22Rv1 (cell line): ENCODE measurements at regions not wholly inside any gene's neighbourhood (a gene's known extent, or its start where the extent isn't known, plus 50 kb on each side); places are given as distances from the start of the nearest gene placed in this dataset.

Experiments
- H3K27ac ChIP-seq: fragments of 450-650 bp; 2 replicates; pipeline ENCODE4 v1.5.1; 2017
- ZFX ChIP-seq: fragments of 450-650 bp; IDR thresholded peaks from 2 replicates; pipeline ENCODE4 v1.6.1; 2017; ENCODE audit warnings: antibody characterized with exemption, borderline replicate concordance
- TF ChIP-seq, protein P1 (sequence below): fragments of 450-650 bp; IDR thresholded peaks from 2 replicates; pipeline ENCODE4 v1.5.1; 2017; ENCODE audit warnings: mild to moderate bottlenecking

DNA sequence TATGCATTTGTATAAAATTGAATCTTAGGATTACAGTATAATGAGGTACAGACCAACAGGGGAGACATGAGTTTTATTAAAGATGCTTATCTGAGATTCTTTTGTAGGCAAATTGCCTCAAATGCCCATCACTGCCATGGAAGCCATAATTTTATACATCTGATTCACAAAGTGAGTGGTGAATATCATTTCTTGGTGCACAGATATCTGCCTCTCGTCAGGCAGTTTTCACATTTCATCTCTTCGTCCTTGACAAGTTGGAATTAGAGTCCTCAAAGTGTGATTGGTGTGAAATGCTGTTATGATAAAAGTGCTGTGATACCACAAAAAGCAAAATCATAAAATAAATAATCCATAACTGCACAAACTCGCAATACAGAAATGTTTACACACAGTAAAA, 1602.8 kb upstream of the DDX18 start:
- TF ChIP-seq, protein P1, sequence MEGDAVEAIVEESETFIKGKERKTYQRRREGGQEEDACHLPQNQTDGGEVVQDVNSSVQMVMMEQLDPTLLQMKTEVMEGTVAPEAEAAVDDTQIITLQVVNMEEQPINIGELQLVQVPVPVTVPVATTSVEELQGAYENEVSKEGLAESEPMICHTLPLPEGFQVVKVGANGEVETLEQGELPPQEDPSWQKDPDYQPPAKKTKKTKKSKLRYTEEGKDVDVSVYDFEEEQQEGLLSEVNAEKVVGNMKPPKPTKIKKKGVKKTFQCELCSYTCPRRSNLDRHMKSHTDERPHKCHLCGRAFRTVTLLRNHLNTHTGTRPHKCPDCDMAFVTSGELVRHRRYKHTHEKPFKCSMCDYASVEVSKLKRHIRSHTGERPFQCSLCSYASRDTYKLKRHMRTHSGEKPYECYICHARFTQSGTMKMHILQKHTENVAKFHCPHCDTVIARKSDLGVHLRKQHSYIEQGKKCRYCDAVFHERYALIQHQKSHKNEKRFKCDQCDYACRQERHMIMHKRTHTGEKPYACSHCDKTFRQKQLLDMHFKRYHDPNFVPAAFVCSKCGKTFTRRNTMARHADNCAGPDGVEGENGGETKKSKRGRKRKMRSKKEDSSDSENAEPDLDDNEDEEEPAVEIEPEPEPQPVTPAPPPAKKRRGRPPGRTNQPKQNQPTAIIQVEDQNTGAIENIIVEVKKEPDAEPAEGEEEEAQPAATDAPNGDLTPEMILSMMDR = no peak
- no peak for TF ChIP-seq ZFX
- no peak overlapping the region for H3K27ac ChIP-seq

DNA sequence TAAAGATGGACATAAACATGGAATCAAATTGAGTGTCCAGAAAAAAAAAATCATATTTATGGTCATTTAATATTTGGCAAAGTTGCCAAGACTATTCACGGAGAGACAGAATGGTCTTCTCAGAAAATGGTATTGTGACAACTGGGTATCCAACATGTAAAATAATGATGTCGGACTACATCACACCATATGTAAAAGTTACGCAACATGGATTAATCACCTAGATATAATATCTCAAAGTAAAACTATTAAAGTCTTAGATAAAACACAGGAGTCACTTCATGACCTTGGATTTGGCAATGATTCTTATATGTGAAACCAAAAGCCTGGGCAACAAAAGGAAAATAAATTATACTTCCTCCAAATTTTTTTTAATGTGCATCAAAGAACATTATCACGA, 1591.7 kb upstream of the DDX18 start:
- no peak for TF ChIP-seq ZFX
- H3K27ac ChIP-seq = no peak overlapping the region

DNA sequence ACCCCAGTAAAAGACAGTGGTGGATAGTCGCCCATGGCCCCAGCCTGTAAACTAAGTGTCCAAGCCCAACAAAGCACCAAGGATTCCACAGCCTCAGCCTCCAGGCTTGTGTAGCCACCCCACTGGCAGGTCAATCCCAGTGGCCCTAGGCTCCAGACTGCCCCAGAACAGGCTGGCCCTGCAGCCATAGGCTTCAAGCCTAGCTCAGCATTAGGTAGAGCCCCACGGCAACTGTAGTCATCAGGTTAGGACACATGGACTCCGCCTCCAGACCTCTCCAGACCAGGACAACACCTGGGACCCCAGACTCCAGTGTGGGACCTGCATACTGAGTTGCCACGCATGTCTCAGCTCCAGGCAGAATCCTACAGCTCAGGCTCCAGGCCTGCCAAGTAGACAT, 1590.6 kb upstream of the DDX18 start:
- no peak for TF ChIP-seq ZFX
- TF ChIP-seq, protein P1 = no peak
- no peak overlapping the region for H3K27ac ChIP-seq

DNA sequence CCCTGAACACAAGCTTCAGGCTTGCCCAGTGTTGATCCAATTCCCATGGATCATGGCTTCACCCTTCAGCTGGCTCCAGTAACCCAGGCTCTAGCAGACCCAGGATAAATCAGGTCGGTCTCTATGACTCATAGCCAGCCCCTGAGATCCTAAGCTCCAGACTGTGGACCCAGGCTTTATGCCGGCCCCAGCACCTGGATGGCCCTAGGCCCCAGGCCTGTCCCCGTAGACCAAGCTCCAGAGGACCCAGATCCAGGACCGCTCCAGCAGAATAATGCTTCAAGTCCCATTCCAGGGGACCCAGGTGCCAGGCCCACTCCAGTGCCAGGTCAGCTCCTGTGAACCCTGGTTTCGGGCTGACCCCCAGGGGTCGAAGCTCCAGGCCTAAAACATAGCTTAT, 1589.9 kb upstream of the DDX18 start:
- no peak overlapping the region for H3K27ac ChIP-seq
- no peak for TF ChIP-seq ZFX
- TF ChIP-seq, protein P1 = no peak

DNA sequence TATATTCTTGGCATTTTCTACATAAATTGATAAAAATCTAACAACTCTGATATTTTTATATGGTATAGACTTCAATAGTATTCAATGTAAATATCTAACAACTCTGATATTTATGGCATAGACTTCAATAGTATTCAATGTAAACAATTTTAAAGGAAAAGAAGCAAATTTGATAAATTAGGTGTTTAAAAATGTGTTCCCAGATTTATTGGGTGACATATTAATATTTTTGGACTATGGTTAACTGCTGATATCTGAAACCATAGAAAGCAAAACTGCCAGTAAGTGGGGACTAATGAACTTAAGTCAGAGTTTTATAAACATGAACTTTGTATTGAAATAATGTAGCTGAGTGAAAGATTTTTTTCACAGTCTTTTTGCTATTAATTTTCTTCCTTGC, 1576.0 kb upstream of the DDX18 start:
- no peak overlapping the region for H3K27ac ChIP-seq
- TF ChIP-seq ZFX = no peak
- TF ChIP-seq, protein P1 = no peak

DNA sequence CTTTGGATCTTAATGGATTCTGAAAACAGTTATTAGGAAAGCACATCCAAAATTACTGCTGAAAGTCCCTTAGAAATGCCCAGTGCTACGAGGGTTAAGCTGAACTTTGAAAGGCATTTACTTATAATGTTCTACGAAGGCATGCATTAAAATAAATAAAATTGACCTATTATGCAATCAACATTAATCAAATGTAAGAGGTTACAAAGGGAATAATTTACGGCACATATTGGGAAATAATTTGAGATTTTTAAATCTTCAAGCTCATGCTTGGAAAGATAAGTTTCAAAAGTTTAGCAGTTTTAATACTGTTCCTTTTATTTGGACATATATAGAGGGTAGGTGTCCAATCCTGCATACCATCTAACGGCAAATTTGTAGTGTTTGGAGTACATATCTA, 1564.1 kb upstream of the DDX18 start:
- TF ChIP-seq ZFX = no peak
- TF ChIP-seq, protein P1 = no peak
- no peak overlapping the region for H3K27ac ChIP-seq

DNA sequence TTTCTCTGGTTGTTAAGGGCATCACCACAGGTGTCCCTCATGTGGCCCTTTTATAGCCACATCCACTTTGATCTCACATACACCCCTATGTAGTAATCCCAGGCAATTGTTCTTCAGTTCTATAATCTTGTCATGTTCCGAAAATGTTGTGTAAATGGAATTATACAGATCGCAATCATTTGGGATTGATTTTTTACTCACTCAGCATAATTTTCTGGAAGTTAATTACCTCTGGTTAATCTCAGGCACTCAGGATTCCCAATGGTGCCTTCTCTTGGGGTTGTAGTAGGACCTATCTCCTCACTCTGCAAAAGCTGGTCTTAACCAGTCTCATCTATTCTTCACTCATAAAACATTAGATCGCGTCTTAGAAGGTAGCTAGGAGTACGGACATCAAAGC, 1549.6 kb upstream of the DDX18 start:
- TF ChIP-seq ZFX = no peak
- TF ChIP-seq, protein P1 = no peak
- no peak overlapping the region for H3K27ac ChIP-seq

DNA sequence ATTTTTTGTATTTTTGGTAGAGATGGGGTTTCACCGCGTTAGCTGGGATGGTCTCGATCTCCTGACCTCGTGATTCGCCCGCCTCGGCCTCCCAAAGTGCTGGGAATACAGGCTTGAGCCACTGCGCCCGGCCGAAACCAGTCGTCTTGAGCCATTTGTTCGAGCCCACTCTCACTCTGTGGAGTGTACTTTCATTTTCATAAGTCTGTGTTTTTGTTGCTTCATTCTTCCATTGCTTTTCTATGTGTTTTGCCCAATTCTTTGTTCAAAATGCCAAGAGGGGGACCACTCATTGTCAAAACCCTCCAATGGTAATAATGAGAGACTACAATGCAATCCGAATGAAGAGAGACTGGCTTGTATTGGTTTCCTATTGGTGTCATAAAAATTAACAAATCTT, 1545.5 kb upstream of the DDX18 start:
- H3K27ac ChIP-seq = no peak overlapping the region
- TF ChIP-seq ZFX = no peak
- TF ChIP-seq, protein P1 = no peak
